HL-60 (cell line): ENCODE measurements at regions not wholly inside any gene's neighbourhood (a gene's known extent, or its start where the extent isn't known, plus 50 kb on each side); places are given as distances from the start of the nearest gene placed in this dataset.

Experiments used
- POLR2AphosphoS5 ChIP-seq: IDR thresholded peaks from 2 replicates; pipeline ENCODE4 v1.6.1; 2012; ENCODE audit warnings: low read depth
- TF ChIP-seq, protein P1 (sequence below): IDR thresholded peaks from one replicate; pipeline ENCODE4 v1.5.1; 2011; ENCODE audit warnings: low read length, control low read depth, inconsistent platforms; ENCODE audit not compliant: insufficient read depth
- TF ChIP-seq, protein P2 (sequence below): IDR thresholded peaks from 2 replicates; pipeline ENCODE4 v1.6.1; 2012; ENCODE audit warnings: low read depth; ENCODE audit not compliant: insufficient replicate concordance

DNA sequence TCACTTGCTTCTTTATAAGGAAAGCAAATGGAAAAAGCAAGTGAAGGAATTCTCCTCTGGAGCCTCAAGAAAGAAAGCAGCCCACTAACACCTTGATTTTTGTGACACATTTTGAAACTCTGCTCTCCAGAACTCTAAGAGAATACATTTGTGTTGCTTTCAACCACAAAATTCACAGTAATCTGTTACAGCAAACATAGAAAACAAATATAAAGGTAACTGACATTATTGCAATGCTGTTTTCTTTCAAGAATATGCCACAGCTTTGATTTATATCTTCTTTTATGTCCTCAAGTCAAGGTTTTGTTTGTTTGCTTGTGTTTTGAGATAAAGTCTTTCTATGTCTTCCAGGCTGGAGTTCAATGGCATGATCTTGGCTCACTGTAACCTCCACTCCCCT, 103.1 kb upstream of the FIGN start:
- TF ChIP-seq, protein P1, sequence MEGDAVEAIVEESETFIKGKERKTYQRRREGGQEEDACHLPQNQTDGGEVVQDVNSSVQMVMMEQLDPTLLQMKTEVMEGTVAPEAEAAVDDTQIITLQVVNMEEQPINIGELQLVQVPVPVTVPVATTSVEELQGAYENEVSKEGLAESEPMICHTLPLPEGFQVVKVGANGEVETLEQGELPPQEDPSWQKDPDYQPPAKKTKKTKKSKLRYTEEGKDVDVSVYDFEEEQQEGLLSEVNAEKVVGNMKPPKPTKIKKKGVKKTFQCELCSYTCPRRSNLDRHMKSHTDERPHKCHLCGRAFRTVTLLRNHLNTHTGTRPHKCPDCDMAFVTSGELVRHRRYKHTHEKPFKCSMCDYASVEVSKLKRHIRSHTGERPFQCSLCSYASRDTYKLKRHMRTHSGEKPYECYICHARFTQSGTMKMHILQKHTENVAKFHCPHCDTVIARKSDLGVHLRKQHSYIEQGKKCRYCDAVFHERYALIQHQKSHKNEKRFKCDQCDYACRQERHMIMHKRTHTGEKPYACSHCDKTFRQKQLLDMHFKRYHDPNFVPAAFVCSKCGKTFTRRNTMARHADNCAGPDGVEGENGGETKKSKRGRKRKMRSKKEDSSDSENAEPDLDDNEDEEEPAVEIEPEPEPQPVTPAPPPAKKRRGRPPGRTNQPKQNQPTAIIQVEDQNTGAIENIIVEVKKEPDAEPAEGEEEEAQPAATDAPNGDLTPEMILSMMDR: no peak
- no peak for TF ChIP-seq POLR2AphosphoS5
- TF ChIP-seq, protein P2, sequence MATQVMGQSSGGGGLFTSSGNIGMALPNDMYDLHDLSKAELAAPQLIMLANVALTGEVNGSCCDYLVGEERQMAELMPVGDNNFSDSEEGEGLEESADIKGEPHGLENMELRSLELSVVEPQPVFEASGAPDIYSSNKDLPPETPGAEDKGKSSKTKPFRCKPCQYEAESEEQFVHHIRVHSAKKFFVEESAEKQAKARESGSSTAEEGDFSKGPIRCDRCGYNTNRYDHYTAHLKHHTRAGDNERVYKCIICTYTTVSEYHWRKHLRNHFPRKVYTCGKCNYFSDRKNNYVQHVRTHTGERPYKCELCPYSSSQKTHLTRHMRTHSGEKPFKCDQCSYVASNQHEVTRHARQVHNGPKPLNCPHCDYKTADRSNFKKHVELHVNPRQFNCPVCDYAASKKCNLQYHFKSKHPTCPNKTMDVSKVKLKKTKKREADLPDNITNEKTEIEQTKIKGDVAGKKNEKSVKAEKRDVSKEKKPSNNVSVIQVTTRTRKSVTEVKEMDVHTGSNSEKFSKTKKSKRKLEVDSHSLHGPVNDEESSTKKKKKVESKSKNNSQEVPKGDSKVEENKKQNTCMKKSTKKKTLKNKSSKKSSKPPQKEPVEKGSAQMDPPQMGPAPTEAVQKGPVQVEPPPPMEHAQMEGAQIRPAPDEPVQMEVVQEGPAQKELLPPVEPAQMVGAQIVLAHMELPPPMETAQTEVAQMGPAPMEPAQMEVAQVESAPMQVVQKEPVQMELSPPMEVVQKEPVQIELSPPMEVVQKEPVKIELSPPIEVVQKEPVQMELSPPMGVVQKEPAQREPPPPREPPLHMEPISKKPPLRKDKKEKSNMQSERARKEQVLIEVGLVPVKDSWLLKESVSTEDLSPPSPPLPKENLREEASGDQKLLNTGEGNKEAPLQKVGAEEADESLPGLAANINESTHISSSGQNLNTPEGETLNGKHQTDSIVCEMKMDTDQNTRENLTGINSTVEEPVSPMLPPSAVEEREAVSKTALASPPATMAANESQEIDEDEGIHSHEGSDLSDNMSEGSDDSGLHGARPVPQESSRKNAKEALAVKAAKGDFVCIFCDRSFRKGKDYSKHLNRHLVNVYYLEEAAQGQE: no peak
